ENCODE measurements at regions not wholly inside any gene's neighbourhood (a gene's known extent, or its start where the extent isn't known, plus 50 kb on each side); places are given as distances from the start of the nearest gene placed in this dataset.

DNA sequence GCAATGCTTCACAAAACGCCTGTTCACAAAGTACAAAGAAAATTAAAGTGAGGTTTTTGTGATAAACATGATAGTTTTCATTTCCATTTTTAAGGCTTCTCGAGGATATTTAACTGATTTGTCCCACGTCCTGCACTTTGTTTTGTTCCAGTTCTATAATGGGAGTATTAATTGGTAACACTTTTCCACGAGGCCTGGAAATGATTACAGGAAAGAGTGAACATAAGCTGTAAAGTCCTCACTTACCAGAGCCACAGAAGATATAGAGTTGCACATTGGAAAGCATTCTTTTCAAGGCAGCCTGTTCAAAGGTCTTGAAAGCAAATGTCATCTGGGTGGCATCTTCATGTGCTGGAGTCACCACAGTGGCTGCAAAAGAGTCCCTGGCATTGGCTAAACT, 1236.6 kb downstream of the BCL11B start:
- TF ChIP-seq, protein P1, sequence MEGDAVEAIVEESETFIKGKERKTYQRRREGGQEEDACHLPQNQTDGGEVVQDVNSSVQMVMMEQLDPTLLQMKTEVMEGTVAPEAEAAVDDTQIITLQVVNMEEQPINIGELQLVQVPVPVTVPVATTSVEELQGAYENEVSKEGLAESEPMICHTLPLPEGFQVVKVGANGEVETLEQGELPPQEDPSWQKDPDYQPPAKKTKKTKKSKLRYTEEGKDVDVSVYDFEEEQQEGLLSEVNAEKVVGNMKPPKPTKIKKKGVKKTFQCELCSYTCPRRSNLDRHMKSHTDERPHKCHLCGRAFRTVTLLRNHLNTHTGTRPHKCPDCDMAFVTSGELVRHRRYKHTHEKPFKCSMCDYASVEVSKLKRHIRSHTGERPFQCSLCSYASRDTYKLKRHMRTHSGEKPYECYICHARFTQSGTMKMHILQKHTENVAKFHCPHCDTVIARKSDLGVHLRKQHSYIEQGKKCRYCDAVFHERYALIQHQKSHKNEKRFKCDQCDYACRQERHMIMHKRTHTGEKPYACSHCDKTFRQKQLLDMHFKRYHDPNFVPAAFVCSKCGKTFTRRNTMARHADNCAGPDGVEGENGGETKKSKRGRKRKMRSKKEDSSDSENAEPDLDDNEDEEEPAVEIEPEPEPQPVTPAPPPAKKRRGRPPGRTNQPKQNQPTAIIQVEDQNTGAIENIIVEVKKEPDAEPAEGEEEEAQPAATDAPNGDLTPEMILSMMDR (IDR thresholded peaks at IDR 0.05; ENCODE audit: insufficient read depth, low read depth, low read length): no peak
- no peak for TF ChIP-seq EZH2 (IDR thresholded peaks at IDR 0.05; ENCODE audit: insufficient read depth, low read length)

Measured in astrocyte (in vitro differentiated cells and primary cell).